Adrenal gland (tissue), 5 donors: ENCODE measurements at regions not wholly inside any gene's neighbourhood (a gene's known extent, or its start where the extent isn't known, plus 50 kb on each side); places are given as distances from the start of the nearest gene placed in this dataset.

Experiments used
- CTCF ChIP-seq, 6 experiments: fragments of 450-650 bp in 4 of 6; fragments of 200-600 bp in 2 of 6; sonication (generic) in 1 of 6; IDR thresholded peaks; 1 replicate in 5 of 6; 2 replicates in 1 of 6; pipeline versions ENCODE4 v1.5.1 to v1.8.0; 2016 to 2021; ENCODE audit warnings: antibody characterized with exemption in 6 of 6, mild to moderate bottlenecking in 2 of 6, moderate library complexity in 1 of 6
- POLR2A ChIP-seq, 2 donors: fragments of 450-650 bp; IDR thresholded peaks; one replicate each; pipeline ENCODE4 v1.6.1; 2017; ENCODE audit warnings: antibody characterized with exemption in 2 of 2, mild to moderate bottlenecking in 2 of 2, moderate library complexity in 1 of 2
- donor health status: DM: no; HTN: no; CAD: no.

DNA sequence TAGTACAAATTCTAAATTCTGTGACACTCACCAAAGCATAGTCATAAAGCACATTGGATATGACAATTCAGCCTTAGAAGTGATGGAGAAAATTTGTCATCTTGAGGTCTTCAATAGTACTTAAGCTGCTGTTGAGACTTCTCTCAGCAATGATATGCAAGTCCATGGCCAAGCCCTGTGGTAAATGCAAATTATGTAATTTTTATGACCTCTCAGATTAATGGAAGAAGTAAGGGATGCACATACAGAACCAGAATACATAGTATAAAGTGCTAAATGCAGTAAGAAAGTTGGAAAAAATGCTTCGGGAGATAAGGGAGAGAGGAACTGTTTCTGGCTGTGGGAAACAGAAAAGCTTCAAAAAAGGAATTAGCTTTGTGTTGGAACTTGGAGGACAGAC, 700.7 kb downstream of the RNF144B start:
- TF ChIP-seq CTCF (IDR thresholded peaks at IDR 0.05) (no peak), POLR2A (IDR thresholded peaks at IDR 0.05) (no peak)
